ENCODE measurements at regions not wholly inside any gene's neighbourhood (a gene's known extent, or its start where the extent isn't known, plus 50 kb on each side); places are given as distances from the start of the nearest gene placed in this dataset.

GRCh38 chr5:111645303-111645838 lies 111.6 kb downstream of the NREP start:
- no peak for DNase-seq
- no peak overlapping the region for H3K27ac Mint-ChIP-seq
- H3K4me3 Mint-ChIP-seq = no peak overlapping the region
- intact Hi-C loops (cut with micrococcal nuclease) = no loop called here
- H3K4me1 Mint-ChIP-seq = no peaks in the 10 kb centered on the region
- peaks cover 7% of the 10 kb centered on the region for H3K27me3 Mint-ChIP-seq
- H3K9me3 Mint-ChIP-seq = peaks cover 6% of the 10 kb centered on the region
- no peaks in the 10 kb centered on the region for H3K36me3 Mint-ChIP-seq (ENCODE audit: low read depth)

- Mint-ChIP-seq H3K4me1 (no peaks in the 10 kb centered on the region), H3K27ac (no peak overlapping the region), H3K27me3 (peaks cover 7% of the 10 kb centered on the region), H3K4me3 (no peak overlapping the region), H3K36me3 (ENCODE audit: low read depth) (no peaks in the 10 kb centered on the region), H3K9me3 (peaks cover 21% of the 10 kb centered on the region)
- intact Hi-C loops (cut with micrococcal nuclease) = no loop called here
- no peak for DNase-seq
Measured at GRCh38 chr5:111643499-111643898, 113.5 kb downstream of the NREP start.

DNA sequence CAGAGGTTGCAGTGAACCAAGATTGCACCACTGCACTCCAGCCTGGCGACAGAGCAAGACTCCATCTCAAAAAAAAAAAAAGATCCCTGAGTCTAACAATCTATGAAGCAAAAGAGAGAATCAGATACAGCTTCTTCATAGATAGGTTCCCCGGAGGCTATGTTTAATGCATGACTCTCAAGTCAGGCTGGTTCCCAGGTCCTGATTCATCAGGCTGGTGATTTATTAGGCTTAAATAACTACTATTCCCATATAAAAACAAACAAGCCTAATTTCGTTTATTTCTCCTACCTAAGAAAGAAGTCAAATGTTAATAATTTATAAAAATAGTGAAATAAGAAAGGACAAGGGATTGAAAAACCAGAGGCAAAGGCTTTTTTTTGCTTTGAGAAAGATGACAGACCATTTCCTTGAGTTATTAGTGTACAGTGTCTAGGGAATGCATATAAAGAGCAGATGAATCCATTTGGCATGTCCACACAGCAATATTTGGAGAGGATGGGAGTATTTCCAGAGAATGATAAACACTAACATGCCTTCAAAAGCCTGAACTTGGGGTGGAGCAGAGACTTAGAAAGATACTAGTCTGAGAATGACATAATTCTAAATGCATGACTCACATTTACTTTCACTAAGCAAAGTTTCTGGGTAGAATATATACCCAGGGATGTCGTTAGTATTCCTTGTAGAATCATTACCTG lies 115.3 kb downstream of the NREP start:
- Mint-ChIP-seq H3K27me3 (peaks cover 5% of the 10 kb centered on the region), H3K36me3 (ENCODE audit: low read depth) (no peaks in the 10 kb centered on the region), H3K9me3 (peaks cover 28% of the 10 kb centered on the region), H3K27ac (no peak overlapping the region), H3K4me1 (no peaks in the 10 kb centered on the region), H3K4me3 (no peak overlapping the region)
- intact Hi-C loops (cut with micrococcal nuclease) = no loop called here
- DNase-seq = no peak

GRCh38 chr5:111639912-111640311 lies 117.1 kb downstream of the NREP start:
- no peak for DNase-seq
- Mint-ChIP-seq H3K27me3 (no peaks in the 10 kb centered on the region), H3K4me1 (no peaks in the 10 kb centered on the region), H3K36me3 (ENCODE audit: low read depth) (no peaks in the 10 kb centered on the region), H3K27ac (no peak overlapping the region), H3K4me3 (no peak overlapping the region), H3K9me3 (peaks cover 28% of the 10 kb centered on the region)
- intact Hi-C loops (cut with micrococcal nuclease) = no loop called here

DNA sequence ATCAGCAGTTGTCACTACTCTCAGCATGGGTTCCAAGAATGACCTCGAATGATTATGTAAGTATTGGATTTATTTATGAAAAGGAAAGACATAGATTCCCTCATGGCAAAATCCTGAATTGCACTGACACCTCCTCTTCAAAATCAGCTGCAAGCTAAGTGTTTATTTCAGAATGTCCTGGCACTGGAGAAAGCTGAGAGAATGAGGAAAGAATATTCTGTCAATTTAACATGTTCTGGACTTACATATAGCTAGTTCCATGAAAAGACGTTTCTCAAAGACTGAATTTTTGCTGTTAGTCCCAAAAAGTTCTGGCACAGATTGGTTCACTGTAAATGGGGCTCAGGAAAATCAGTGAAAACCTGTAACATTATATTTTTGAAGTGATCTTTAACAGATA lies 120.3 kb downstream of the NREP start:
- intact Hi-C loops (cut with micrococcal nuclease) = no loop called here
- Mint-ChIP-seq H3K9me3 (peaks cover 28% of the 10 kb centered on the region), H3K36me3 (ENCODE audit: low read depth) (no peaks in the 10 kb centered on the region), H3K27me3 (no peaks in the 10 kb centered on the region), H3K4me3 (no peak overlapping the region), H3K4me1 (no peaks in the 10 kb centered on the region), H3K27ac (no peak overlapping the region)
- no peak for DNase-seq

DNA sequence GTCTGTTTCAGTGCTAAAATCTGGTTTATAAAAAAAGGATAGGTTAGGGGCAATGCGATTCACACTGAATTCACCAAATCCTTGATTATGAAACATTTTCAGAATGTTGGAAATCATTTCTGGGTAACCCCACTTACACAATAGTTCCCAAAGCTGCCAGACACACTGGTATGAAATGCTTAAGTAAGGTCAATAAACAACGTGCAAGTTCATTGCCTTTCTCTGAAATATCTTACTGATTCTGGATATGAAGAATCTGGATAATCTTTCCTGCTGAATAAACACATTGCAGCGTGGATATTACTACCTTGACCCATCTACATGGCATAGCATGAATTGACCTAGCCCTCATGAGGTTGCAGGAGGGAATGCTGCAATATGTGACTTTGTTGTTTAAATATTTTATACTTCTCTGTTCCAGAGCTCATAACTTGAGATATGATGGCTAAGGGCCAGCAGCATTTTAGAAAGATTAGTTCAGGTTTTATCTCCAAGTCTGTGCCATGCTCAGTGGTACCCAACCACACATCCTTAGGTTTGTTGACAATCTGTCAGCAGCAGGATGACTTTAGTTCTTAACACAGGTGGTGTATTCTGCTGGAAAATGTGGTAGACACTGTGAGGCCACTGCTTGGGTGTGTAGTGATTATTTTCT lies 121.0 kb downstream of the NREP start:
- no peaks in the 10 kb centered on the region for H3K36me3 Mint-ChIP-seq (ENCODE audit: low read depth)

GRCh38 chr5:111635151-111635902 lies 121.7 kb downstream of the NREP start:
- DNase-seq = no peak
- H3K4me3 Mint-ChIP-seq = no peak overlapping the region
- no peaks in the 10 kb centered on the region for H3K4me1 Mint-ChIP-seq
- H3K9me3 Mint-ChIP-seq = peaks cover 22% of the 10 kb centered on the region
- intact Hi-C loops (cut with micrococcal nuclease) = no loop called here
- H3K27ac Mint-ChIP-seq = no peak overlapping the region
- no peaks in the 10 kb centered on the region for H3K36me3 Mint-ChIP-seq (ENCODE audit: low read depth)
- H3K27me3 Mint-ChIP-seq = no peaks in the 10 kb centered on the region

More for the DNA sequence above, 121.0 kb downstream of the NREP start:
- no peak for DNase-seq
- intact Hi-C loops (cut with micrococcal nuclease) = no loop called here
- Mint-ChIP-seq H3K27me3 (no peaks in the 10 kb centered on the region), H3K27ac (no peak overlapping the region), H3K4me3 (no peak overlapping the region), H3K4me1 (no peaks in the 10 kb centered on the region), H3K9me3 (peaks cover 28% of the 10 kb centered on the region)

- no peak overlapping the region for H3K4me3 Mint-ChIP-seq
- H3K36me3 Mint-ChIP-seq (ENCODE audit: low read depth) = no peaks in the 10 kb centered on the region
- intact Hi-C loops (cut with micrococcal nuclease) = no loop called here
- no peak for DNase-seq
- peaks cover 6% of the 10 kb centered on the region for H3K9me3 Mint-ChIP-seq
- H3K27ac Mint-ChIP-seq = no peak overlapping the region
- no peaks in the 10 kb centered on the region for H3K27me3 Mint-ChIP-seq
- H3K4me1 Mint-ChIP-seq = no peaks in the 10 kb centered on the region
Measured at GRCh38 chr5:111631328-111631727, 119.0 kb upstream of the STARD4 start.

DNA sequence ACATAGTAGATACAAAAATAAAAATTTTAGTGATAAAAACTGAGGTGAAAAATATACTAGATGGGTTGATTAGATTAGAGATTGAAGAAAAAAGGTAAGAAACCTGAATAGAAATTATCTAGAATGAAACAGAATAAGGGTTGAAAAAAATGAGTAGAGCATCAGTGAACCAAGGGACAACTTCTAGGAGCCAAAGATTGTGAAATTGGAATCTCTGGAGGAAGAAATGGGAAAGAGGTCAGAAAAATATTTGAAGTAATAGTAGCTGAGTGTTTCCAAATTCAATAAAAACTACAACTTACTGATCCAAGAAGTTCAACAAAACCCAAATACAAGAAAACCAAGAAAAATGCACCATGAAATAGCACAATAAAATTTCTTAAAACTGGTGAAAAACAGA lies 116.6 kb upstream of the STARD4 start:
- no peaks in the 10 kb centered on the region for H3K36me3 Mint-ChIP-seq (ENCODE audit: low read depth)
- H3K27me3 Mint-ChIP-seq = no peaks in the 10 kb centered on the region
- no peak overlapping the region for H3K4me3 Mint-ChIP-seq
- DNase-seq = no peak
- H3K27ac Mint-ChIP-seq = no peak overlapping the region
- intact Hi-C loops (cut with micrococcal nuclease) = no loop called here
- H3K9me3 Mint-ChIP-seq = peaks cover 10% of the 10 kb centered on the region
- no peaks in the 10 kb centered on the region for H3K4me1 Mint-ChIP-seq

DNA sequence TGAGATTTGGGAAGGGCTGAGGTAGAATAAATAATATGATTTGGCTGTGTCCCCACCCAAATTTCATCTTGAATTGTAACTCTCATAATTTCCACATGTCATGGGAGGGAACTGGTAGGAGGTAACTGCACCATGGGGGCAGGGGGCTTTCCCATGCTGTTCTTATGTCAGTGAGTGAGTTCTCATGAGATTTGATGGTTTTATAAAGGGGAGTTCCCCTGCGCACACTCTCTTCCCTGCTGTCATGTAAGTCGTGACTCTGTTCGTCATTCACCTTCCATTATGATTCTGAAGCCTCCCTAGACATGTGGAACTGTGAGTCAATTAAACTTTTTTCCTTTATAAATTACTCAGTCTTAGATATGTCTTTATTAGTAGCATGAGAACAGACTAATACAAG lies 115.5 kb upstream of the STARD4 start:
- no peaks in the 10 kb centered on the region for H3K36me3 Mint-ChIP-seq (ENCODE audit: low read depth)
- no peak overlapping the region for H3K27ac Mint-ChIP-seq
- H3K4me3 Mint-ChIP-seq = no peak overlapping the region
- H3K27me3 Mint-ChIP-seq = no peaks in the 10 kb centered on the region
- DNase-seq = no peak
- no peaks in the 10 kb centered on the region for H3K4me1 Mint-ChIP-seq
- intact Hi-C loops (cut with micrococcal nuclease) = no loop called here
- peaks cover 10% of the 10 kb centered on the region for H3K9me3 Mint-ChIP-seq

- Mint-ChIP-seq H3K4me3 (no peak overlapping the region), H3K36me3 (ENCODE audit: low read depth) (no peaks in the 10 kb centered on the region), H3K4me1 (no peaks in the 10 kb centered on the region), H3K27me3 (peaks cover 2% of the 10 kb centered on the region), H3K9me3 (peaks cover 10% of the 10 kb centered on the region), H3K27ac (no peak overlapping the region)
- DNase-seq = no peak
- intact Hi-C loops (cut with micrococcal nuclease) = no loop called here
Measured at GRCh38 chr5:111626473-111627148, 114.3 kb upstream of the STARD4 start.

DNA sequence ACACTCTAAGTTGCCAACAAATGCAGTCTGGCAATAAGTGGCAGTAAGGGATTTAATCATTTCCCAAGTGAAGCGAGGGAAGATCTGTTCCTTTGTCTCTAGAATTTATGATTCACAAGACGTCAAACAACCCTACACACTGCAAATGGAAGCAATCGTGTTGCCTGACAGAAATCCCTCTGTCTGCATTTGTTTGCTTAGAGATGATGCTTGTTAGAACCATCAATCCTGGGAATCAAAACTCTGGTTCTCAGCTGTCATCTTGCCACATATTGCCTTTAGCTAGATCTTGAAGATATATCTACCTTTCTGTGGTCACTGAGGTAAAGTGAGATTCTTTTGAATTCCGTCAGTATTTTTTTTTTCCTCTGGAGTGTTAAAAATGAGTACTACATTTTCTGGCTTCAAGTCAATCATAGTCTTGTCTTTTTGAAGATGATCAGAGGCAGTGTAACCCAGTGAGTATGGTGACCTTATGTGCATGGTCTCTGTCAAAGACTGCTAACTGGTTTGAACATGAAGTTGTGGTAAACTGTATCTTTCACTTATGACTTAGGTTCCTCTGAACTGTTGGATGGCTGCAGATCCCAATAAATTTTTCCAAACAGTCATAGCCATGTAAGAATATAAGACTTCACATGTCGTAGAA lies 106.4 kb upstream of the STARD4 start:
- no peaks in the 10 kb centered on the region for H3K4me1 Mint-ChIP-seq
- intact Hi-C loops (cut with micrococcal nuclease) = no loop called here
- H3K36me3 Mint-ChIP-seq (ENCODE audit: low read depth) = no peaks in the 10 kb centered on the region
- no peaks in the 10 kb centered on the region for H3K9me3 Mint-ChIP-seq
- H3K27ac Mint-ChIP-seq = no peak overlapping the region
- no peak for DNase-seq
- no peak overlapping the region for H3K4me3 Mint-ChIP-seq
- H3K27me3 Mint-ChIP-seq = peaks cover 10% of the 10 kb centered on the region

DNA sequence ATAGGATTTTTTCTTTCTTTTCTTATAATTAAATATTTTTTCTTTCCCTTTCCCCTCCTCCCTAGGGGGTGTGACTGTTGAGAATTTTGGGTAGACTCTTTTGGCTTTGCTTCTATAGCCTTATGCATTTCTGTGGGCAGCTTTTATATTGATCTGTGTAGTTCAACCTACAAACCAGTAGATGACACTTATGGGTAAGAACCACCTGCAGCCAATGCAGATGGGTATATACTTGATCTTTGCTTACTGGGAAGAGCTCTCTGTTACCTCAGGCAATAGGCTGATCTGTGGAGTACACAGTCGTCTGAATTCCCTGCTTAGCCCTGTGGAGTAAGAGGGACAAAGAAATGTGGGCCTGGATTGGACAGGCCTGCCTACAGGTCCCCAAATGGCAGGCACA lies 102.7 kb upstream of the STARD4 start:
- Mint-ChIP-seq H3K27ac (no peak overlapping the region), H3K4me3 (no peak overlapping the region), H3K9me3 (peaks cover 4% of the 10 kb centered on the region), H3K4me1 (no peaks in the 10 kb centered on the region), H3K27me3 (peaks cover 4% of the 10 kb centered on the region), H3K36me3 (ENCODE audit: low read depth) (no peaks in the 10 kb centered on the region)
- DNase-seq = no peak
- intact Hi-C loops (cut with micrococcal nuclease) = no loop called here
